ENCODE measurements at regions not wholly inside any gene's neighbourhood (a gene's known extent, or its start where the extent isn't known, plus 50 kb on each side); places are given as distances from the start of the nearest gene placed in this dataset.
"Not testable (repeated sequence)": the region's sequence is repeated elsewhere in the genome, so short reads cannot be mapped to it uniquely, and the experiment has no call there.

GRCh38 chr17:72458301-72458700 lies 337.5 kb downstream of the SOX9 start:
- DNase-seq: no peak

- no peak for DNase-seq
These were observed 339.9 kb downstream of the SOX9 start for GRCh38 chr17:72460711-72461110.

GRCh38 chr17:72461757-72462156 lies 340.9 kb downstream of the SOX9 start:
- DNase-seq: no peak

- DNase-seq: no peak
These were observed 341.6 kb downstream of the SOX9 start for GRCh38 chr17:72462407-72462806.

- DNase-seq: no peak
These were observed 342.0 kb downstream of the SOX9 start for GRCh38 chr17:72462814-72463213.

GRCh38 chr17:72463287-72464102 lies 342.7 kb downstream of the SOX9 start:
- DNase-seq: no peak

GRCh38 chr17:72464221-72464620 lies 343.4 kb downstream of the SOX9 start:
- not testable (repeated sequence) for DNase-seq

- no peak for DNase-seq
These were observed 344.6 kb downstream of the SOX9 start for GRCh38 chr17:72465191-72466024.

GRCh38 chr17:72466199-72466598 lies 345.4 kb downstream of the SOX9 start:
- DNase-seq: no peak

- DNase-seq: no peak
These were observed 345.8 kb downstream of the SOX9 start for GRCh38 chr17:72466606-72467005.

- no peak for DNase-seq
These were observed 347.2 kb downstream of the SOX9 start for GRCh38 chr17:72467841-72468653.

GRCh38 chr17:72468841-72469240 lies 348.0 kb downstream of the SOX9 start:
- DNase-seq: no peak

- DNase-seq: no peak
These were observed 349.4 kb downstream of the SOX9 start for GRCh38 chr17:72470121-72470705.

- DNase-seq: no peak
These were observed 349.9 kb downstream of the SOX9 start for GRCh38 chr17:72470734-72471133.

GRCh38 chr17:72471296-72471695 lies 350.5 kb downstream of the SOX9 start:
- DNase-seq: no peak

GRCh38 chr17:72472106-72472505 lies 351.3 kb downstream of the SOX9 start:
- DNase-seq: no peak

- not testable (repeated sequence) for DNase-seq
These were observed 352.1 kb downstream of the SOX9 start for GRCh38 chr17:72472853-72473390.

GRCh38 chr17:72474243-72474642 lies 353.4 kb downstream of the SOX9 start:
- no peak for DNase-seq

- DNase-seq: no peak
These were observed 354.1 kb downstream of the SOX9 start for GRCh38 chr17:72474719-72475477.

GRCh38 chr17:72476134-72476533 lies 355.3 kb downstream of the SOX9 start:
- no peak for DNase-seq

- DNase-seq: no peak
These were observed 355.8 kb downstream of the SOX9 start for GRCh38 chr17:72476575-72476986.

- no peak for DNase-seq
These were observed 356.7 kb downstream of the SOX9 start for GRCh38 chr17:72477491-72477890.
